ENCODE measurements at regions not wholly inside any gene's neighbourhood (a gene's known extent, or its start where the extent isn't known, plus 50 kb on each side); places are given as distances from the start of the nearest gene placed in this dataset.

- no peak for DNase-seq
Observed at GRCh38 chr2:123080331-123080730, 944.8 kb upstream of the CNTNAP5 start.

GRCh38 chr2:123085484-123085883 lies 939.6 kb upstream of the CNTNAP5 start:
- no peak for DNase-seq

- no peak for DNase-seq
Observed at GRCh38 chr2:123086613-123087385, 938.3 kb upstream of the CNTNAP5 start.

DNA sequence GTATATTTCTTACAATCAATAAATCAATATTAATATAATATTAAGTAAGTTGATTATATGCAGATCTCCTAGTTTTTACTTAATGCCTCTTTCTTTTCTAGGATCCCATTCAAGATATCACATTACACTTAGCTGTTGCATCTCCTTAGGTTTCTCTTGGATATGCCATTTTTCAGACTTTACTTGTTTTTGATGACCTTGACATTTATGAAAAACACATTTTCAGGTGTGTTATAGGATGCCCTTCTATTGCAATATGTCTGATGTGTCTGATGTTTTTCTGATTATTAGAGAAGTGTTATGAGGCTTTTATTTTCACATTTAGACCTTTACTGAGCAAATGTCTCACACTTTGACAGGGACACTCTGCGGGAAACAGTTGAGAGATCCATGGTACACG lies 933.6 kb upstream of the CNTNAP5 start:
- DNase-seq = no peak

GRCh38 chr2:123093199-123093598 lies 931.9 kb upstream of the CNTNAP5 start:
- DNase-seq = no peak

- DNase-seq = no peak
Observed at GRCh38 chr2:123095219-123095835, 929.8 kb upstream of the CNTNAP5 start.

- DNase-seq = no peak
Observed at GRCh38 chr2:123098619-123099018, 926.5 kb upstream of the CNTNAP5 start.

GRCh38 chr2:123101434-123101833 lies 923.7 kb upstream of the CNTNAP5 start:
- no peak for DNase-seq

DNA sequence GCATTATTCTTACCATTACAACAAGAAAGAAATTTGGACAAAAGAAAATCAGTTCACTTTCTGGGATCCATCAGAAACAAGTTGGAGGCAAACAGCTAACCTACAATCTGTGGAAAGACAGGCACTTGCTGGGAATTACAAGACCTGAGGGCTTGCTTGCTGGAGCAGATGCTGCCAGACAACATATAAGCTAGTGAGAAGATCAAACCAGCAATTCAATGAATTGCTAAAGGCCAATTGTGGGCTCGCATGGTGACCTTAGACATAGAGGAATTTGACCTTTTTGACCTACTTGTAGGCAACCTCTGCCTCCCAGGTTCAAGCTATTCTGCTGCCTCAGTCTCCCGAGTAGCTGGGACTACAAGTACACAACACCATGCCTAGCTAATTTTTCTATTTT lies 921.2 kb upstream of the CNTNAP5 start:
- no peak for DNase-seq

DNA sequence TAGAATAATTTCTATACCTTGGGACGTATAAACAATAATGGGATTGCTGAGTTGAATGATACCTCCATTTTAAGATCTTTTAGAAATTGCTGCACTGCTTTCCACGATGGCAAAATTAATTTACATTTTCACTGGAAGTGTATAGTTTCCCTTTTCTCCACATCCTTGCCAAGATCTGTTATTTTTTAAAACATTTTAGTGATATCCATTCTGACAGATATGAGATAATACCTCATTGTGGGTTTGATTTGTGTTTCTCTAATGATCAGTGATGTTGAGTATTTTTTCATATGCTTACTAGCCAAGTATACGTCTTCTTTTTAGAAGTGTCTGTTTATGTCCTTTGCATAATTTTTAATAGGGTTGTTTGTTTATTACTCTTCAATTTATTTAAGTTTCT lies 908.5 kb upstream of the CNTNAP5 start:
- DNase-seq = no peak

- no peak for DNase-seq
Observed at GRCh38 chr2:123127236-123127635, 897.9 kb upstream of the CNTNAP5 start.

DNA sequence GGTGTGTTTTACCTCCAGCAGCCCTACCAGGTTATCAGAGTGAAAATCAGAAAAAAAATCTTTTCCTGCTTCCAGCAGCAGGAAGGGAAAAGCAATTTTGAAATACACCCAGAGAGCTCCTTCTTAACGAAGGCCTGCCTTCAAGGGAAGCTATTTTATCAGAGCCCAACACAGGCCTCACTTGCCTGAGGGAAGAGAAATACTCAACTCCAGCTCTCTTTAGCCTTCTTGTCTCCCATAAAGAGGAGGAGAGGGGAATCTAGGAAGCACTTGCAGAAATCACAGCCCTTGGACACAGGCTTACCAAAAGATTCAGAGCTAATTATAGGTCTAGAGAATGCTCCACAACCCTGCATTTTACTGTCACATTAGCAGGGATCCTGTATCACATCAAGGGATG lies 896.1 kb upstream of the CNTNAP5 start:
- DNase-seq = no peak

DNA sequence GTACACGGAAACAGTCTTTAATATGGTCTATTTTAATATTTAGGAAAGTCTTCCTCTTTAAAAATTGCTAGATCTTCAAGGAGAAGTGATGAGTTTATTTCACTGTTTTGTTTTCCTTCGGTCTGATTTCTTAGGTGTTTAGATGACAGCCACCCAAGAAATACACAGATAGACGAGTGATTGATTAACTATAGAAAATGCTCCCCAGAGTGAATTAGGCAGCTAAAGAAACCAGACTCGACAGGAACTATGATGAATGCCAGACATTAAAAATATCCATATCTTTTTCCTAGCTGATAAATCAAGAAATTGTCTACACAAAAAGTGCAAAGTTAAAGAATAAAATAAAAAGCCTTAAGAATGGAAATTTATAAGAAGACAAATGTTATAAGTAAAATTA lies 888.7 kb upstream of the CNTNAP5 start:
- no peak for DNase-seq

DNA sequence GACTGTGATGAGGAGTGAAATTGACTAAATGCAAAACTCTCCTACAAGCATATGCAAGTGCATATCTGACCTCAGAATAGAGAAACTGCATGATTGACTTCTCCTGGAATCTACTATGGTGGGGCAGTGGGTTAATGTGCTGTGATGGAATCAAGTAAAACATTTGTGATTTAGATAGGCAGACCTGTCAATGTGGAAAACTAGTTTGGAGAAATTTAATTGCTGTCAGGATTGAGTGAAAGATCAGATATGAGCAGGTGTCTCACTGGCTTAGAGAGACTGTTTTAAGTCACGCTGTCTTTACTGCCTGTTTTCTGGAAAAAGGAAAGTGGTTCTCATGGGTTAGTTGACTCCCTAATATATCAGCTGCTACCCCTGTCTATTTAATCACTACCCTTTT lies 881.0 kb upstream of the CNTNAP5 start:
- no peak for DNase-seq

DNA sequence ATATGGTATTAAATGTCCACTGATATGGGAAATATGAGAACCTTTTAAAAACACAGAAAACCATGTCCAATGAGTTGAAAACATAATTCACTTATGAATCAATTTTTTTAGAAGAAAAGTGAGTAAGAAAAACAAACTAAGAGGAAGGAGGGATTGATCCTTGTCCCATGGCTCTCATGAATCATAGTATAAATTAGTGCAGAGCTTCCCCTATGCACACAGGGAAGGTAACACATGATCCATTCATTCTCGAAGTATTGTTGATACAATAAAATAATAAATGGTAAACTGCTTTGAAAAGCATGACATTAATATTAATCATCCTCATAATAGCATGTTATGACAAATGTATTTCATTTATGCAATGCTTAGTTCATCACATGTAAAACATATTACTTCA lies 872.0 kb upstream of the CNTNAP5 start:
- no peak for DNase-seq

GRCh38 chr2:123154195-123154594 lies 870.9 kb upstream of the CNTNAP5 start:
- DNase-seq = no peak

DNA sequence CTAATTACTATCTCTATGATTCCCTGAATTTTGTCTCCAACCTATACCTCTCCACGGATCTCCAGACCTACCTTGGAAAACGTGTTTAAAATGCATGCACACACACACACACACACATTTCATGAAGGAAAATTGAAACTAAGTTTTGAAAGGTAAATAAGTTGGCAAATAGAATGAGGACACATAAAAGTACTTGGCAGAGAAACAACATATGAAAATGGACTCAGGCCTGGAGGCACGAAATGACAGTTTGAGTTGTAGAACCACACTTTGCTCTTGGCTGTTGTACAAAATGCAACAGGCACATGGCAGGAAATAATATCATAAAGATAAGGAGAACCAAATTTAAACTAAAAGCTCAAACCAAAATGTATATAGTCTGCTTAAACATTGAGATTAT lies 868.1 kb upstream of the CNTNAP5 start:
- no peak for DNase-seq

DNA sequence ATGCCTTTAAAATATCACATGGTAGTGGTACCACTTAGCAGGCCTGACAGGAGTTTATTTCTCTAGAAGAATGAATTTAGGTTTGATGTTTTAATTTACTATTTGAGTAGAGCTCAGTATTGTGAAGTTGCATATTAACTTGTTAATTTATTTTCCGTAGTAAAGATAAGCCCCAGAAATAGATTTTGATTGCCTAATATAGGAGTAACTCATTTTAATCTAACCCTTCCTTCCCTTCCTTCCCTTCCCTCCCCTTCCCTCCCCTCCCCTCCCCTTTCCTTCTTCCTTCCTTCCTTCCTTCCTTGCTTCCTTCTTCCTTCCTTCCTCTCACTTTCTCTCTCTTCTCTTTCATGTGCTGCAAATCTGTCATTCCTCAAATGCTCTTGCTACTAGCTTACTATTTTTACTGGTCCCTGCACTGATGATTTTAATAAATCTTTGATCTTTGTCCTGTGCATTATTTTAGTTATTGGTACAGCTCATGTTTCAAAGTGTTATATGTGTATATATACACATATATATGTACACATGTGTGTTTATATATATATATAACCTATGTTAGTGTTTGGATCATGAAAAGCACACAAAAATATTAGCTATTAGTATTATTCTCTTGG lies 862.6 kb upstream of the CNTNAP5 start:
- no peak for DNase-seq

GRCh38 chr2:123163398-123163797 lies 861.7 kb upstream of the CNTNAP5 start:
- no peak for DNase-seq

DNA sequence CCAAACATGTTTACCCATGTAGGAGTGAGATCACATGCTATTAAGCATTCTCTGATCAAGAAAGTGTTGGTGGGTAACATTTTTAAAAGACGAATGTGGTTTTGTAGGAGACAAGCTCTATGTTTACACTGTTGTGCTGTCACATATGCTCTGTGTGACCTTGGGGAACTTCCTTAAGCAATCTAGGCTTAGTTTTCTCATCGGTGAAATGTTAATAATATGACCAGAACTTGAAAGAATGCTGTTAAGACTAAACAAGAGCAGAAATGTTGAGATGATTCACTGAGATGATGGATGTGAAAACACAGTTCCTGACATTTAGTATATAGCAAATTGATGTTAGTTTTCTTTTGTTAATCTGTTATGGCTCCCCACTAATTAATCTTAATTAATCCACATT lies 860.9 kb upstream of the CNTNAP5 start:
- DNase-seq = no peak

- no peak for DNase-seq
Observed at GRCh38 chr2:123165616-123166015, 859.5 kb upstream of the CNTNAP5 start.

GRCh38 chr2:123179526-123179925 lies 845.6 kb upstream of the CNTNAP5 start:
- DNase-seq = no peak

GRCh38 chr2:123195957-123196356 lies 829.1 kb upstream of the CNTNAP5 start:
- no peak for DNase-seq

GRCh38 chr2:123200035-123200434 lies 825.1 kb upstream of the CNTNAP5 start:
- no peak for DNase-seq
